Uterus (tissue), 2 donors: ENCODE measurements at regions not wholly inside any gene's neighbourhood (a gene's known extent, or its start where the extent isn't known, plus 50 kb on each side); places are given as distances from the start of the nearest gene placed in this dataset.

Experiments used
- POLR2A ChIP-seq, 2 donors: fragments of 450-650 bp; IDR thresholded peaks; one replicate each; pipeline ENCODE4 v1.6.1; 2016; ENCODE audit warnings: antibody characterized with exemption in 2 of 2, mild to moderate bottlenecking in 1 of 2, moderate library complexity in 1 of 2
- TF ChIP-seq, protein P1 (sequence below), 4 experiments: fragments of 200-600 bp in 2 of 4; fragments of 450-650 bp in 2 of 4; sonication (generic) in 2 of 4; IDR thresholded peaks; one replicate each; pipeline ENCODE4 v1.5.1; 2016 to 2019; ENCODE audit warnings: antibody characterized with exemption in 4 of 4, mild to moderate bottlenecking in 2 of 4, moderate library complexity in 1 of 4

DNA sequence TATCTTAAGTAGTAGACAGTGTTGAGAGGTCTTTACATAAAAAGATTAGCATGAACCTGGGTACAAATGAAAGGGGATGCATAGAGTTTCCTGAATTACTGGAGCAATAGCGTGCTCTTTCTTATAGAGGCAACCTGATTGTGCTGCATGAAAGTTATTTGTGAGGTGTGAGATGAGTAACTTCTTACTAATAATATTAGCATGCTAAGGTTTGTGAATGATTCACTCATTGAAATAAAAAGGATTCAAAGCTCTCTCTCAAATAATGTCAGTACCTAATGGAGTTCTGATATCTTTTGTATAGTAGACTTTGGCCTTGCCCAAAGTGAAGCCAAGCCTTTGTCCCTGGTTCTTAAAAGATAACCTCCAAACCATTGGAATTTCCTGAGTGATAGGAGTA, 131.0 kb upstream of the CXXC4 start:
- TF ChIP-seq, protein P1, sequence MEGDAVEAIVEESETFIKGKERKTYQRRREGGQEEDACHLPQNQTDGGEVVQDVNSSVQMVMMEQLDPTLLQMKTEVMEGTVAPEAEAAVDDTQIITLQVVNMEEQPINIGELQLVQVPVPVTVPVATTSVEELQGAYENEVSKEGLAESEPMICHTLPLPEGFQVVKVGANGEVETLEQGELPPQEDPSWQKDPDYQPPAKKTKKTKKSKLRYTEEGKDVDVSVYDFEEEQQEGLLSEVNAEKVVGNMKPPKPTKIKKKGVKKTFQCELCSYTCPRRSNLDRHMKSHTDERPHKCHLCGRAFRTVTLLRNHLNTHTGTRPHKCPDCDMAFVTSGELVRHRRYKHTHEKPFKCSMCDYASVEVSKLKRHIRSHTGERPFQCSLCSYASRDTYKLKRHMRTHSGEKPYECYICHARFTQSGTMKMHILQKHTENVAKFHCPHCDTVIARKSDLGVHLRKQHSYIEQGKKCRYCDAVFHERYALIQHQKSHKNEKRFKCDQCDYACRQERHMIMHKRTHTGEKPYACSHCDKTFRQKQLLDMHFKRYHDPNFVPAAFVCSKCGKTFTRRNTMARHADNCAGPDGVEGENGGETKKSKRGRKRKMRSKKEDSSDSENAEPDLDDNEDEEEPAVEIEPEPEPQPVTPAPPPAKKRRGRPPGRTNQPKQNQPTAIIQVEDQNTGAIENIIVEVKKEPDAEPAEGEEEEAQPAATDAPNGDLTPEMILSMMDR (IDR thresholded peaks at IDR 0.05), result no peak
- TF ChIP-seq POLR2A (IDR thresholded peaks at IDR 0.05), result no peak
